Lung (tissue), 11 donors: ENCODE measurements at regions not wholly inside any gene's neighbourhood (a gene's known extent, or its start where the extent isn't known, plus 50 kb on each side); places are given as distances from the start of the nearest gene placed in this dataset.
"Not testable (repeated sequence)": the region's sequence is repeated elsewhere in the genome, so short reads cannot be mapped to it uniquely, and the experiment has no call there.

ENCODE experiments used
- ATAC-seq: fragments of 200-7000 bp; cut with Tn5 transposase; one replicate; pipeline ENCODE4 v1.9.1; 2020; ENCODE audit warnings: moderate number of reproducible peaks; ENCODE audit not compliant: insufficient read depth, low FRiP score
- DNase-seq, 3 donors: peaks; one replicate each; pipeline ENCODE4 v3.0.0-alpha.2; 2013 to 2017
- H3K27ac ChIP-seq, 2 donors: one replicate each; pipeline ENCODE4 v1.5.1; 2013; ENCODE audit warnings: mild to moderate bottlenecking in 2 of 2, moderate library complexity in 2 of 2, control low read depth in 1 of 2, inconsistent platforms in 1 of 2, low read depth in 1 of 2, low read length in 1 of 2
- H3K27me3 ChIP-seq, 3 donors: one replicate each; pipeline ENCODE4 v1.5.1; 2013; ENCODE audit warnings: low read length in 2 of 3; ENCODE audit not compliant: control insufficient read depth in 3 of 3, insufficient read depth in 3 of 3
- H3K36me3 ChIP-seq, 4 donors: one replicate each; pipeline ENCODE4 v1.5.1; 2013; ENCODE audit warnings: low read length in 4 of 4, mild to moderate bottlenecking in 1 of 4, moderate library complexity in 1 of 4; ENCODE audit not compliant: control insufficient read depth in 4 of 4, insufficient read depth in 4 of 4
- H3K4me1 ChIP-seq, 5 donors: one replicate each; pipeline ENCODE4 v1.5.1; 2013; ENCODE audit warnings: low read length in 5 of 5, mild to moderate bottlenecking in 2 of 5, moderate library complexity in 1 of 5; ENCODE audit not compliant: control insufficient read depth in 5 of 5, insufficient read depth in 5 of 5
- H3K4me3 ChIP-seq: one replicate; pipeline ENCODE4 v1.5.1; 2013; ENCODE audit warnings: mild to moderate bottlenecking, control low read depth, moderate library complexity
- H3K9ac ChIP-seq, 2 donors: one replicate each; pipeline ENCODE4 v1.5.1; 2013; ENCODE audit warnings: low read length in 2 of 2, control low read depth in 1 of 2; ENCODE audit not compliant: insufficient read depth in 1 of 2
- H3K9me3 ChIP-seq, 4 donors: one replicate each; pipeline ENCODE4 v1.5.1; 2013; ENCODE audit warnings: low read length in 3 of 4, mild to moderate bottlenecking in 1 of 4, moderate library complexity in 1 of 4; ENCODE audit not compliant: control insufficient read depth in 4 of 4, insufficient read depth in 3 of 4
- CTCF ChIP-seq: IDR thresholded peaks from 2 replicates; pipeline ENCODE4 v1.5.1; 2012; ENCODE audit warnings: mild to moderate bottlenecking; ENCODE audit errors: control extremely low read depth, extremely low read depth
- WGBS, 2 donors: extraction: QIAGEN DNeasy Blood & Tissue Kit; methylation state at CpG; one replicate each; pipeline ENCODE4 v1.1.7; 2013; 5-methylcytosine and 5-hydroxymethylcytosine counted together
- donor health status: control.
- donor health status: control.
- donor health status: Bipolar disorder and iron deficiency.
- donor health status: healthy.
- donor health status: DM: yes; HTN: yes; CAD: no.

- H3K27ac ChIP-seq: no peak overlapping the region
- H3K9ac ChIP-seq: no peak overlapping the region
- H3K9me3 ChIP-seq: peaks cover 0 to 10% (median 1%) of the 10 kb centered on the region in 4 donors
- 79 to 84% methylated on average over 7 of the region's 7 CpGs for WGBS, 2 donors
- H3K27me3 ChIP-seq: peaks cover 2 to 15% (median 6%) of the 10 kb centered on the region in 3 donors
- no peaks in the 10 kb centered on the region for H3K4me1 ChIP-seq
- TF ChIP-seq CTCF: no peak
- no peak for DNase-seq
- no peaks in the 10 kb centered on the region for H3K36me3 ChIP-seq
- H3K4me3 ChIP-seq: no peak overlapping the region
- ATAC-seq: no peak
Observed at GRCh38 chrX:1749499-1749898, 134.6 kb downstream of the ASMT start.

GRCh38 chrX:1750267-1750666, 135.4 kb downstream of the ASMT start:
- no peak overlapping the region for H3K9ac ChIP-seq
- H3K36me3 ChIP-seq: no peaks in the 10 kb centered on the region
- no peak overlapping the region for H3K27ac ChIP-seq
- 40 to 54% methylated on average over 5 of the region's 5 CpGs for WGBS, 2 donors
- H3K27me3 ChIP-seq: peaks cover 2 to 15% (median 6%) of the 10 kb centered on the region in 3 donors
- TF ChIP-seq CTCF: no peak
- H3K4me3 ChIP-seq: no peak overlapping the region
- DNase-seq (no peak), ATAC-seq (no peak)
- peaks cover 0 to 11% (median 1%) of the 10 kb centered on the region in 4 donors for H3K9me3 ChIP-seq
- H3K4me1 ChIP-seq: no peaks in the 10 kb centered on the region

GRCh38 chrX:1751781-1752180, 136.9 kb downstream of the ASMT start:
- Histone ChIP-seq H3K4me3 (no peak overlapping the region), H3K27me3 (peaks cover 2 to 15% (median 6%) of the 10 kb centered on the region in 3 donors), H3K9ac (no peak overlapping the region), H3K9me3 (peaks cover 0 to 13% (median 1%) of the 10 kb centered on the region in 4 donors), H3K36me3 (no peaks in the 10 kb centered on the region), H3K27ac (no peak overlapping the region), H3K4me1 (no peaks in the 10 kb centered on the region)
- no peak for TF ChIP-seq CTCF
- ATAC-seq (no peak), DNase-seq (no peak)
- WGBS, 2 donors: 88 to 94% methylated on average over 5 of the region's 5 CpGs

- ATAC-seq, H3K4me1 ChIP-seq, DNase-seq, H3K27ac ChIP-seq, H3K9ac ChIP-seq, H3K4me3 ChIP-seq, H3K36me3 ChIP-seq: not testable (repeated sequence)
- Histone ChIP-seq H3K27me3 (peaks cover 2 to 12% (median 6%) of the 10 kb centered on the region in 3 donors), H3K9me3 (peaks cover 0 to 21% (median 3%) of the 10 kb centered on the region in 4 donors)
Observed at GRCh38 chrX:1752799-1753198, 137.9 kb downstream of the ASMT start.
